HUES6 (cell line): ENCODE measurements at regions not wholly inside any gene's neighbourhood (a gene's known extent, or its start where the extent isn't known, plus 50 kb on each side); places are given as distances from the start of the nearest gene placed in this dataset.
"Not testable (repeated sequence)": the region's sequence is repeated elsewhere in the genome, so short reads cannot be mapped to it uniquely, and the experiment has no call there.

Source experiments
- H3K27ac ChIP-seq: 2 replicates; pipeline ENCODE4 v1.7.0; 2013; ENCODE audit warnings: low read depth, mild to moderate bottlenecking, low read length, inconsistent platforms
- H3K27me3 ChIP-seq: 2 replicates; pipeline ENCODE4 v1.6.1; 2013; ENCODE audit warnings: low read length; ENCODE audit not compliant: control insufficient read depth, insufficient read depth
- H3K36me3 ChIP-seq: 2 replicates; pipeline ENCODE4 v1.6.1; 2013; ENCODE audit warnings: low read length; ENCODE audit not compliant: control insufficient read depth, insufficient read depth
- H3K4me1 ChIP-seq: 2 replicates; pipeline ENCODE4 v1.6.1; 2013; ENCODE audit warnings: low read length; ENCODE audit not compliant: control insufficient read depth, insufficient read depth
- H3K4me3 ChIP-seq: 2 replicates; pipeline ENCODE4 v1.5.1; 2013; ENCODE audit warnings: low read depth, low read length
- H3K9ac ChIP-seq: one replicate; pipeline ENCODE4 v1.6.1; 2013; ENCODE audit warnings: mild to moderate bottlenecking, low read length
- H3K9me3 ChIP-seq: 2 replicates; pipeline ENCODE4 v1.6.1; 2013; ENCODE audit warnings: low read depth, low read length; ENCODE audit not compliant: control insufficient read depth, insufficient read depth

- Histone ChIP-seq H3K9ac (no peak overlapping the region), H3K9me3 (peaks cover 20% of the 10 kb centered on the region), H3K27me3 (no peaks in the 10 kb centered on the region), H3K4me3 (no peak overlapping the region), H3K27ac (no peak overlapping the region), H3K36me3 (no peaks in the 10 kb centered on the region), H3K4me1 (no peaks in the 10 kb centered on the region)
Measured at GRCh38 chr3:194886836-194887235, 201.2 kb downstream of the FAM43A start.

GRCh38 chr3:194888062-194888461 is 202.4 kb downstream of the FAM43A start:
- not testable (repeated sequence) for H3K27ac ChIP-seq, H3K4me3 ChIP-seq, H3K4me1 ChIP-seq, H3K27me3 ChIP-seq, H3K9ac ChIP-seq, H3K36me3 ChIP-seq
- peaks cover 20% of the 10 kb centered on the region for H3K9me3 ChIP-seq

GRCh38 chr3:194888916-194889315 is 203.2 kb downstream of the FAM43A start:
- H3K9ac ChIP-seq = no peak overlapping the region
- no peaks in the 10 kb centered on the region for H3K4me1 ChIP-seq
- no peaks in the 10 kb centered on the region for H3K27me3 ChIP-seq
- peaks cover 14% of the 10 kb centered on the region for H3K9me3 ChIP-seq
- no peak overlapping the region for H3K27ac ChIP-seq
- H3K36me3 ChIP-seq = no peaks in the 10 kb centered on the region
- no peak overlapping the region for H3K4me3 ChIP-seq

GRCh38 chr3:194890091-194890490 is 204.4 kb downstream of the FAM43A start:
- H3K9me3 ChIP-seq = peaks cover 2% of the 10 kb centered on the region
- no peaks in the 10 kb centered on the region for H3K4me1 ChIP-seq
- no peak overlapping the region for H3K9ac ChIP-seq
- H3K4me3 ChIP-seq = no peak overlapping the region
- H3K27ac ChIP-seq = no peak overlapping the region
- no peaks in the 10 kb centered on the region for H3K36me3 ChIP-seq
- H3K27me3 ChIP-seq = no peaks in the 10 kb centered on the region

GRCh38 chr3:194893121-194893987 is 207.7 kb downstream of the FAM43A start:
- Histone ChIP-seq H3K9me3 (no peaks in the 10 kb centered on the region; the same call in 1 of the 2 replicates), H3K4me1 (no peaks in the 10 kb centered on the region), H3K27me3 (no peaks in the 10 kb centered on the region), H3K27ac (no peak overlapping the region), H3K36me3 (no peaks in the 10 kb centered on the region), H3K4me3 (no peak overlapping the region), H3K9ac (no peak overlapping the region)

- Histone ChIP-seq H3K4me3 (no peak overlapping the region), H3K36me3 (no peaks in the 10 kb centered on the region), H3K4me1 (no peaks in the 10 kb centered on the region), H3K27ac (no peak overlapping the region), H3K27me3 (no peaks in the 10 kb centered on the region), H3K9me3 (no peaks in the 10 kb centered on the region; the same call in none of the 2 replicates), H3K9ac (no peak overlapping the region)
Measured at GRCh38 chr3:194894538-194894937, 208.9 kb downstream of the FAM43A start.

GRCh38 chr3:194900854-194901522 is 215.3 kb downstream of the FAM43A start:
- H3K36me3 ChIP-seq = no peaks in the 10 kb centered on the region
- H3K9me3 ChIP-seq = peaks cover 17% of the 10 kb centered on the region; the same call in 1 of the 2 replicates
- no peaks in the 10 kb centered on the region for H3K4me1 ChIP-seq
- no peak overlapping the region for H3K9ac ChIP-seq
- H3K27ac ChIP-seq = no peak overlapping the region
- H3K4me3 ChIP-seq = no peak overlapping the region
- no peaks in the 10 kb centered on the region for H3K27me3 ChIP-seq

GRCh38 chr3:194903447-194903846 is 217.8 kb downstream of the FAM43A start:
- not testable (repeated sequence) for H3K36me3 ChIP-seq

GRCh38 chr3:194904999-194905398 is 219.3 kb downstream of the FAM43A start:
- H3K36me3 ChIP-seq, H3K27me3 ChIP-seq, H3K27ac ChIP-seq, H3K4me1 ChIP-seq, H3K4me3 ChIP-seq, H3K9ac ChIP-seq: not testable (repeated sequence)
- peaks cover 15% of the 10 kb centered on the region; the same call in 1 of the 2 replicates for H3K9me3 ChIP-seq

More at GRCh38 chr3:194903447-194903846, 217.8 kb downstream of the FAM43A start:
- H3K9me3 ChIP-seq = peaks cover 17% of the 10 kb centered on the region; the same call in 1 of the 2 replicates
- not testable (repeated sequence) for H3K9ac ChIP-seq, H3K27ac ChIP-seq, H3K4me1 ChIP-seq, H3K27me3 ChIP-seq, H3K4me3 ChIP-seq

GRCh38 chr3:194905696-194906095 is 220.0 kb downstream of the FAM43A start:
- H3K4me3 ChIP-seq = no peak overlapping the region
- no peaks in the 10 kb centered on the region for H3K27me3 ChIP-seq
- no peak overlapping the region for H3K27ac ChIP-seq
- H3K9me3 ChIP-seq = peaks cover 15% of the 10 kb centered on the region; the same call in 1 of the 2 replicates
- no peaks in the 10 kb centered on the region for H3K36me3 ChIP-seq
- H3K4me1 ChIP-seq = no peaks in the 10 kb centered on the region
- H3K9ac ChIP-seq = no peak overlapping the region

GRCh38 chr3:194906229-194906629 is 220.5 kb downstream of the FAM43A start:
- Histone ChIP-seq H3K9ac (no peak overlapping the region), H3K4me3 (no peak overlapping the region), H3K4me1 (no peaks in the 10 kb centered on the region), H3K9me3 (peaks cover 15% of the 10 kb centered on the region; the same call in 1 of the 2 replicates), H3K27ac (no peak overlapping the region), H3K27me3 (no peaks in the 10 kb centered on the region), H3K36me3 (no peaks in the 10 kb centered on the region)
